A204.1 (cell line): ENCODE measurements at regions not wholly inside any gene's neighbourhood (a gene's known extent, or its start where the extent isn't known, plus 50 kb on each side); places are given as distances from the start of the nearest gene placed in this dataset.

ENCODE experiments used
- FAIRE-seq: peaks from 2 replicates; lab custom pipeline; 2012; peaks lifted over from hg19 to GRCh38; lab: Jason Lieb, UNC

DNA sequence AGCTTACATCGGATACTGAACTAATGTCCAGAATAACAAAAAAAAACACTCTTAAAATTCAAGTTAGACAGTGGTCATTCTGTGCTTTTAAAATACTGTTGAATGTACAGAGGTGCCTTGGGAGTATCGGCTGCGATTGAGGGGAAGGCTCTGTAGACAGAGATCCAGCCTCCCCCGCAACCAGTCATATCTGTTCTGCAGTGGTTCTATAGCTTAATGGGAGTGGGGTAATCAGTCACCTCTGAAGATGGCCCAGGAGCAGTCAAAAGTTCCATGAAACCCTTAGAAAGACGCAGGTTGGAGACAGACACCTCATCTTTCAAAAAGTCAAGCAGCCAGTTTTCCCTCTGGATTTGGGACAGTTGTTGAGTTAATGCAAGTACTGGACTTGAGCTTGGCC, 1486.6 kb upstream of the TMEM132C start:
- FAIRE-seq: no peak

DNA sequence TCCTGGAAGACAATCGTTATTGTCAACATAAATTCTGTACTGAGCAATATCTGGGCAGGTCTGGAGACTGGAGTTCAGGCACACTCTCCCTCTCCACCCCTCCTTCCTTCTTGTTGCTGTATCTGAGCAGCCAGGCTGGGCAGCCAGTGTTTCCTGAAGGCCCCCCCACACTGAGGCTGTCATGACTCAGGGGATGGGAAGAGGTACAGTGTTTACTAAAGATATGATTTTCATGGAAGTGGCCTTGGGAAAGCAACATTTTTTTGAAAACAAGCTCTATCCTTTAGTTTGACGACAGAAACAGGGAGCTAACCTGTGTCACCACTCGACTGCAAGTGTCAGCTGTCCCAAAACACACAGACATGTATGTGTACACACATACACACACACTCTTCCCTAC, 1485.4 kb upstream of the TMEM132C start:
- FAIRE-seq: no peak

DNA sequence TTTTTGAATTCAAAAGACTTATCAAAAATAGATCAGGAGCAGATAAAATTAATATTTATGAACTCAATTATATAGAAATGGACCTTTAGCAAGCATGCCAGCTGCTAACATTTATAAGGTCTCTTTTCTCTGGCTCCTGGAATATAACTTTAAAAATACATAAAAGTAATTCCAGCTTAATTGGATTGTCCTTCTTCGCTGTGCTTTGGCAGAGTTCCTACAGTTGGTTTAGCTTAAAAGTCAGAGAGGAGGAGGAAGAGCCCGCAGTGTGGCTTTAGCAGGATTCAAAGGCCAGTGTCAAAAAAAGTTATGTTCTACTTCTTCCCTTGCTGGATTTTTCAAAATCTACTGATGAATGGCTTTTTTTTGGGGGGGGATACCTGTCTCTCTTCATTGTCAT, 1484.9 kb upstream of the TMEM132C start:
- FAIRE-seq: no peak

DNA sequence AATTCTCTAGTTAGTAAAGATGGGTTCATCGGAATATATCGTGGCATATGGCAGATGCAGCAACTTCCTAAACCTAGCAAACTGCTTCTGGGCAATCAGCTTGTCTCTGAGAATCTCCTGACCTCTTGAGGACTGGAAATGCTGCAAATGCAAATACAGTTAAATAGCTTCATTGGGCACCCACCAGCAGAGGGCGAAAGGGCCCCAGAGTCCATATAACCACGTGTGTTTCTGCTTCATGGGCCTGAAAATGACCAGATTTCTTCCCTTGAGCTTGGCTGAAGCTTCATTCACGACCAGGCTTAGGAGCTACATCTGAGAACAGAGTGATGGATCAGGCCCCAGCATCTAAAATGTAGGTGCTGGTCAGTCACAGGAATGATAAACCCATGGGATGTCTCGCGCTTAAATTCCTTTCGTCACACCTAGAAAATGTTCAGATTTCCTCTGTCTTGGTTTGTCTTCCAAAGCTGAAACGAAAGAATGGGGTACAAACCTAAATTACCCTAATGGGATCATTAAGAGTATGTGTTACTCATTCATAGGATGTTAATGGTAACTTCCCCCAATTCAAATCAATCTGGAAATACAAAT, 1482.5 kb upstream of the TMEM132C start:
- FAIRE-seq: no peak

DNA sequence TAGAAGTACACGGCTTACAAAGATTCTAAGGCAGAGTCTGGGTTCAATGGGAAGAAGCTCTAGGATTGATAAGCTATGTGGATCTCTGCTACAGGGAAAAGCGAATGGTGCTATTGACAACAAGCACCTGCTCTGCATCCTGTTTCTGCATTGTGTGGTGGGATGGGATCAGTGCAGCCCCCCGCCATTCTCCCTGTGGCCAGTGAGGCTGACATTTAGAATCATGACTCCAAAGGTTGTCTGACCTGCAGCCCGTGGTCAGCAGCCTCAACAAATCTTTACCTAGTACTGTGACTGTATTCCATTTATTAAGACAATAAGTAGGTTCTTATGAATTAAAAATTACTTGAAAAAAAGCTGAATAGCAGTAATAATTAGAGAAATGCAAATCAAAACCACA, 1477.0 kb upstream of the TMEM132C start:
- FAIRE-seq: no peak

DNA sequence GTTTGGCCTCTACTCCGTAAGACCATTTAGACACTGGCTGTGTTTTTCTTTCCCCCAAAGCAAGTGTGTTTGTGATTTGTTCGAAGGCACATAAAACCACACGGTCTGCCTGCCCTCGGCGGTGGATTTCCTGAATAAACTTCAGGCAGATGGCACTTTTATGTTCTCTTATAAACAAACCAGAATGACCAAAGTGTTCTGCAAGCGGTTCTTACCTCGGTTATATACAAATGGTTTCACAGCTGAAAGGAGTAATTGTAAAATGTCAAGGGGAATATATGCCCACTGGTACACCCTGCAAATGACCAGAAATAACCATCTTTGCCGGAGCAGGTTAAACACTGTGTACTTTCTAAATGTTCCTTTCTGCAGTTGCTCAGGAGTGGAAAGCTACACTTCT, 1475.8 kb upstream of the TMEM132C start:
- no peak for FAIRE-seq

DNA sequence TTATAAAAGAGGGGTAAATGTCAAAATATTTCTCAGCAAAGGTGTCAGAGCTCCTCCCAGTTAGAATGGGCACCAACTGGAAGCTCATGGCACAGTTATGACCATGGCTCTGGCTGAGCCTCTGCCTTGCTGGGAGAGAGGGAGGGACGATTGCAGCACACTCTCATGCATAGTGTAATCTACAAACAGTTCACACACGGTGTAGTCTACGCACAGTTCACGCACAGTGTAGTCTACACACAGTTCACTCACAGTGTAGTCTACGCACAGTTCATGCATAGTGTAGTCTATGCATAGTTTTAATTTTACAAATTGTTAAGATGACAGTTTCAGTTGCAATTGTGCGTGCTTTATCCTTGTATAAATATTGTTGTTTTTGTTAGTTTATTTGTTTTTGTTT, 1474.6 kb upstream of the TMEM132C start:
- FAIRE-seq: no peak

DNA sequence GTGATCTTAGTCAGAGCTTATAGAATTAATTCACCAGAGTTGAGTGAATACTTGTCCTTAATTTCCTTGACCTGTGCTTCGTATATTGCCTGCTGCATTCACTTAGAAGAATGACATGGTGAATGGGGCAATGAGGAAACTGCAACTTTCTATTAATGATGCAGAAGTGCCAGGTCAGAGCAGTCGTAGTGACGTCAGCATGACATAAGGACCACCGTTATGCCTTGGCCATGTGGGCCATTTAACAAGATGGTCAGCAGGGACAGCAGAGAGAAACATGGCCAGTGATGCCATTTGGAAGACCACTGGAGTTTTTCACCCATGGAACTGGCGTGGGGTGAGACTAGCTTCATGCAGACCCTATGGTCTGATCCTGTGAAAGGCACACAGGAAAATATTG, 1469.4 kb upstream of the TMEM132C start:
- no peak for FAIRE-seq

DNA sequence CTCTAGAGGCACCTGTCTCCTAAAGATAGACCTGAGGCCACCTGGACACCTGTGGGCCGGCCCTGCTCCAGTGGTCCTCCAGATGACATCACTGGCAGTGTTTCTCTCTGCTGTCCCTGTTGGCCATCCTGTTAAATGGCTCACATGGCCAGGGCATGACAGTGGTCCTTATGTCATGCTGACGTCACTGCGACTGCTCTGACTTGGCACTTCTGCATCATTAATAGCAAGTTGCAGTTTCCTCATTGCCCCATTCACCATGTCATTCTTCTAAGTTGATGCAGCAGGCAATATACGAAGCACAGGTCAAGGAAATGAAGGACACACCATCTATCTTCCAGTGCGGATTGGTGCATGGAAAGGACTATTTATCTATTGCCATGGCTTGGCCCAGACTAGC, 1468.5 kb upstream of the TMEM132C start:
- FAIRE-seq: no peak

DNA sequence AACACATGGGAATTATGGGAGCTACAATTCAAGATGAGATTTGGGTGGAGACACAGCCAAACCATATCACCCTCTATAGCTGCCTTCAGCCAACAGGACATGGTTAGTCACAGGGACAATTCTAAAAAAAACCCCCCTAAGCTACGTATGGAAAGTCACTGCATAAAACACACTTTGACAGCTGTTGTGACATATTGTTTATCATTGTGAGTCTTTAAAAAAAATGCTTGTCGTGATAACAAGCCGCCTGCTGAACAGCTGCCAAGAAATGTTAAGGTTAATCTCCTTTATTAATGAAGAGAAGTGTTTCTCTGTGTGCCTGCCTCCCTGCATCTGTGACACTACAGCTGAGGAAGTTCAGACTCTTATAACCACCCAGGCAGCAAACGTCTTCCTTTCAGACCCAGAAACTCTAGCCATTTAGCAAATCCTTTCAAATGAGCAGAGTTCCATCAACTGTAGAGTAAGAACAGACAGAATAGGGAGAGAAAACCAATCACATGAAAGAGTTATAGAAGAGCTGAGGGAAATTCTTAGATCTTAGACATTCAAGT, 1459.6 kb upstream of the TMEM132C start:
- no peak for FAIRE-seq

DNA sequence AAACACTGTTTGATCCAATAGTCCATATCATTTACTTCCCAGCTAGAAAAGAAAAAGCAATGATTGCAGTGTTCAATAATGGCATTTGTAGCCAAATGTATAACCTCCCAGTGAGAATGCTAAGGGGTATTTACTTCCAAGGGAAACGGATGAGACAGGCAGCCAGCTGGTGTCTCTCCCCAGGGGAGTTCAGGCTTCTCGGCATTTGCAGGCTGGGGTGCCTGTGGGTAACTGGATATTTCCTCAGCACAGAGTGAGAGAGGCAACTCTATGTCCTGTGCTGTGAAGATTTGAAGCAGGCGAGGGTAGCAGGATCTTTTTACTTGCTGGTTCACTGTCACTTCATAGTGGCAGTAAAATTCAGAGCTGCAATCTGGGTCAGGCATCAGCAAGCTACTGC, 1455.6 kb upstream of the TMEM132C start:
- FAIRE-seq: no peak

DNA sequence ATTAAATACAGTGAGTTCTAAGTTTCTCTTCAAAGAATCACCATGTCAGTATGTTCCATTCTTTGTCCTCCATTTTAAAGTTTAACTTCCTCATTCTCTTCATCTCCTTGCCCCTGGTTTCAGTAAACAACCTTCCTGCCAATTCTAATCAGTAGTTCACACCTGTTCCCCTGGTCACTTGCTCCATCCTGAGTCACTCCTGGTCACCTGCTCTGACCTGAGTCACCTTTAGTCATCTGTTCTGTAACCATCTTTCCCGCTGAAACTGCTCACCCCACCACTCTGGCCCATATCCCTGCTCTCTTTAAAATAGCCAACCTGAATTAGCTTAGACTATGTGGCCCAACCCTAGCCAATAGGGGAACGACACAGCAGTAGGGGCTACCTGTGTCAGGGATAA, 1447.4 kb upstream of the TMEM132C start:
- no peak for FAIRE-seq

DNA sequence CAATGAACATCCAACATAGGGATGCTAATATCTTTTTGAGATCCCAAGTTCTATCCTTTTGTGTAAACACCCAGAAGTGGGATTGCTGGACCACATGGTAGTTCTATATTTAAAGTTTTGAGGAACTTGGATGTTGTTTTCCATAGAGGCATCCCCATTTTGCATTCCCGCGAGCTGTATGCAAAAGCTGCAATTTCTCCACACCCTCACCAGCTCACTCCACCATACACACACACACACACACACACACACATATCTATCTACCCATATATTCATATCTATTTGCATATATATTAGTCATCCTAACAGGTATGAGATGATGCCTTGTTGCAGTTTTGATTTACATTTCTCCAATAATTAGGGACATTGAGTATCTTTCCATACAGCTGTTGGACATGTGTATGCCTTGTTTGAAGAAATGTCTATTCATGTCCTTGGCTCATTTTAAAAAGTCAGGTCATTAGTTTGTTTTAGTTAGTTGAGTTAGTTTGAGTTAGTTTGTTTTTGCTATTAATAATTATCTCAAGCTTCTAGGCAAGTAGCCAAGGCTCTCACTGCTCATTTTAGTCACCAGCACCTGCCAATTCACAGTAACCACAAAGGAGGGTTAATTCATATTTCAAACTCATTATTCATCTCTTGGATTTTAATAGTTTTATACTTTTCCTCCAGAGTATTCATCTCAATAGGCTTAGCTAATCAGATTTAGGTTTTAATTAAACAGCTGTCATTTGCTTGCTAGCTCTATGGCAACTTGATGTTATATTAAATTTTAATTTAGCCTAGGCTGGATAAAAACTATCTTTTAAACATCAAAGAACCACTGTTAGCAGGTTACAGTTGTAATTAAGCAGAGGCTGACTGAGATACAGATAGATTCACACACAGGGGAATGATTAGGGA, 1435.9 kb upstream of the TMEM132C start:
- FAIRE-seq: no peak

DNA sequence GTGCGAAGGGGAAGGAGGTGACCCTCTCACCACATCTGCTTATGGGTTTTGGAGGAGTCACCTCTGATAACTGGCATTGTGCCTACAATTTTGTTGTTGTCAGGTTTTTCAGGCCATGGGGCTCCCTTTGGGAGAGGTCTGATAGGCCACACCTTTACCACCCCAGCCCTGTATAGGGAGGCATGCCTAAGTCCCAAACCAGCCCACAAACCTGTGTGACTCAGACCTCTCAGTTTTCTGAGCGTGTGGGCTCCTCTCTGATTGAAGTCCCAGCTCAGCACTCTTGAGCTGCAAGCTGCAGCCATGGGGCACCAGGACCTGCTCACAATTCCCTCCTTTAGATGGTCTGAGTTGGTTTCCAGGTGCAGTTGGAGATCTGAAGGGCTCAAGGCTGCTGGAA, 1429.3 kb upstream of the TMEM132C start:
- no peak for FAIRE-seq

DNA sequence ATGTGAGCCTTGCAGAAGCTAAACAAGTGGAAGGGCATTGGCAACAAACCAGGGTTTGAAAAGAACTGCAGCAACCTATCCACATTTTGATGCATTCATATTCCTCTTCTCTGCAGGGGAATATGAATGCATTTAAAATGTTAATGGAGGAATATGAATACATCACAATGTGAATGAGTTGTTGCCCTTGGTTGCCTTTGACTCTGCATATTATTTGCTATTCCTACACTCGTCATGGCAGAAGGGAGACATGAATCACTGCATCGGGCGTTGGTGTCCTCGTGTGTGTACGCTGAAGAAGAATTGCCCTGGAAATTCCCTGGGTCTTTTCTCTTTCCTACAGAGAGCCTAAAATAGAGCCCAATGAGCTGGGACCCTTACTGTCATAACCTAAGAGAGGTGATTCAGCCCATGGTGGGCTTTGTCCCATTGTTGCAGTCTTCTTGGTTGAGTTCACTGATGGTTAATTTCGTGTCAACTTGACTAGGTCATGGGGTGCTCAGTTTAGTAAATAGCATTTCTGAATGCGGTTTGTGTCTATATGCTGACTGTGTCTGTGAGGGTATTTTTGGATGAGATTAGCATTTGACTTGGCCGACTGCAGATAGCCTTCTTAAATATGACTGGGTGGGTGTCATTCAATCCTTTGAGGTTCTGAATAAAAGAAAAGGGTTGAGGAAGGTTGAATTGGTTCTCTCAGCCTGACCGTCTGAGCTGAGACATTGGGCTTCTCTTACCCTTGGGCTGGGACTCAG, 1422.9 kb upstream of the TMEM132C start:
- no peak for FAIRE-seq

DNA sequence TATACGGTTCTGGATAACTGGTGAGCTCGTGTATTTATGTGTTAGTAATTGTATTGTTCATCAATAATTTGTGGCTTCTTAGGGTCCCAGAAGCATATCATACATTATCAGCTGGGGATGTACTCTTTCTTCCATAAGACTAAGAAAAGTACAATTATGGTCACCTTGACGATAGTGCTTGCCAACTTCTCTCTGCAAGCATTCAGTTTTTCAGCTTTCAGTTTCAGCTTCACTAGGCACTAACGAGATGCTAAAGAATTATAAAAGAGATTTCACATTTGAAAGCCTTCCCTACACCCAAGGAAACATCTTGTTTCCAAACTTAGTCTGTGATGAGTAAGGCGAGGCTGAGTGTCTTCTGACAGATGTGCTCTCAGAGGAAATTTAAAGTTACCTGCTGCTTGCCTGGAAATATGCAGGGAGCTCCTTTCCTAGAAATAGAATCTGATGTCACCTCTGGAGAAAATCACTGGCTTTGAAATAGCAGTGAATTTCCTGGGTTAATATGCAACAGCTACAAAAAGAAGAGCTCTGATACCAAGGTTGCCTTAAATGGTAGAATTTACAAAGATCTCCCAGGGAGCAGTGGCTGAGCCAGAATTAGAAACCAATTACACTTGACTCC, 1419.9 kb upstream of the TMEM132C start:
- no peak for FAIRE-seq

DNA sequence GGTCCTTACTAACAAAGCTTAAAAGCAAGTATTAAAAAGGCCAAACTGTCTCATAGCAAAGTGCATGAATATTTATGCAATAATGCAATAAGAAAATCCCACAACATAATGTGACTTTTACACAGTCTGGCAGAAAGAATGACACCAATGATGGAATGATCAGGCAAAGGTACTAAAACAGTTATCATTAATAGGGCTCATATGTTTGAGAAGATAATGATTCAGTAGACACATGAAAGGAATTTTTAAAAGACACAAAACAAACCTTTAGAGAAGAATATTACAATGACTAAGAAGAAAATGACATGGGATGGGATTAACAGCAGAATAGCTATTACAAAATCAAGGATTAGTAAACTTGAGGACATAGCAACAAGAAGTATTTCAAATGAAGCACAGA, 1411.2 kb upstream of the TMEM132C start:
- FAIRE-seq: no peak

DNA sequence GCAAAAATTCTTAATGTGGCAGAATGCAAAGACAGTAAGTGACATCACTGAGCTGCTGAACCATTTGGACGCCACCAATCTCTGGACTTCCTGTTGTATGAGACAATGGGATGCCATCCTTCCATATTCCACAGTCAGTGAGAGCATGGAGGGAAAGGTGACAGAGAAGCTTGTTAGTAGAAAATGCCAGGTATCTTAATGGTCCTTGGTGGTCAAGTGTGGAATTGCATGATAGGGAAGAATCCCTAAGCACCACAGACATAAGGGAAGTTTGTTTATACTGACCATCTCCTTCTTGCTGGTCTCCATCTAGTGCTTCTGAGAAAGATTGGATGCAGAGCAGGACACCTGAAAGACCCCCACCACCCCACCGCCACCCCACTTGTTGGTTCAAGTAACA, 1410.0 kb upstream of the TMEM132C start:
- FAIRE-seq: no peak

DNA sequence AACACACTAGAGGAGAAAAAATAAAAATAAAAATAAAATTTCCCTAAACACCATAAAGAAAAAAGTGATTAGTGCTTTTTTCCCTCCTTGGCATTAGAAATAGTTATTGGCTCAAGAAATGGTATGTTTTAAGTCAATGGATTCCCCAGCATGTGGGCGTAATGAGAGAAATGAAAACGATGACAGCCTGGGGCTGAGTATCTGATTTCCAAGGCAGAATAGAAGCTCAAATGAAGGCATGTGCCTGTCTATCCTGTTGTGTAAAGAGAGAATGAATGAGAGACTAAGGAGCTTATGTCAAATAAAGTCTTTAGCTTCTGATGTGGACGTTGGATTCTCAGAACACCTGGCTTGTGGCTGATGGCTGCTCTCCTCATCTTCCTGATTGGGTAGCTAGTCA, 1408.4 kb upstream of the TMEM132C start:
- FAIRE-seq: no peak

DNA sequence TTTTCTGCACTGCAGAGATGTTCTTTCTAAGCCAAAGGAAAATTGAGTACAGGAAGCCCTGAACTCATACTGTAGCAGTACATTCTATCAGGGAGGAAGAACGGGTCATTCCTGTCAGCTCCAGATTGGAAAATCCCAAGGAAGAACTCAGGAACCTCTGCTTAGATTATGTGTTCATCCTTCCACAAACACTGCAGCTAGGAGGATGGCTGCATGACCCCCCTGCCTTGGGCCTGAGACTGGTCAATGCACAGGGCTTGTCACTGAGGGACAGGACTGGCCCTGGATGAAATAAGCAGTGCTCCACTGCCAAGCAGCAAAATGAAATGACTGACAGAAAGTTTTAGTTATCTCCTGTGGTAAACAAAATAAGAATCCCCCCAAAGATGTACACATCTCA, 1406.8 kb upstream of the TMEM132C start:
- FAIRE-seq: no peak

DNA sequence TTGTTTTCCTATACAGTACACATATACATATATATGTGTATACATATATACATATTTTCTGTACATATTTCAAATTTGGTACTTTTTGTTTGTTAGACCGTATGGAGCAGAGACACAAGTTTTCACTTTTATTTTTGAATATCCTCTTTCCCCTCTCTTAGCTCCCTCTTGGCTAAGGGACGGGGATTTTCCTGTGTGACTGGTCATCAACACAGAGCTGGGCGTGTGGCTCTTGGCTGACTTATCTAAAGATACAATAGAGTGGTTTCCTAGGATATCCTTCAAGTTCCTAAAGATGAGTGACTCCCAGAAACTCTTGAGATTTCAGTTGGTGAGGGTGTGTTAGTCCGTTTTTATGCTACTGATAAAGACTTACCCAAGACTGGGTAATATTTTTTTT, 1404.5 kb upstream of the TMEM132C start:
- FAIRE-seq: no peak

DNA sequence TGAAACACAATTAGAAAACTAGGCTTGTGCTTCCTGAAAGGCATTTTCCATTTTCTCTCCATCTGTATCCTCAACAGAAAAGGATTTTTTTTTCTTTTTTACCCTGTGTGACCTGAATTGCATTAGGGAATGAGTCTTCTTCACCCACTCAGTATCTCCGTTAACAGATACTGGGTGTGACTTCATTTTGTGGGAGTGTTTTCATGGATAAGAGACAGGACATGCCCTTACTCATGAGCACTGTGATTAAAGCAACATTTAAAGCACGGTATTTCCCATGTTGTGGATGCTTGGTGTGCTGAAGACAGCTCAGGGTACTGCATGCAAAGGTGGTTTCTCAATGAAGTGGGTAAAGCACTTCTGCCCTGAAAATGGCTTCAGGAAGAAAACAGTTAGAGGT, 1397.3 kb upstream of the TMEM132C start:
- FAIRE-seq: no peak

DNA sequence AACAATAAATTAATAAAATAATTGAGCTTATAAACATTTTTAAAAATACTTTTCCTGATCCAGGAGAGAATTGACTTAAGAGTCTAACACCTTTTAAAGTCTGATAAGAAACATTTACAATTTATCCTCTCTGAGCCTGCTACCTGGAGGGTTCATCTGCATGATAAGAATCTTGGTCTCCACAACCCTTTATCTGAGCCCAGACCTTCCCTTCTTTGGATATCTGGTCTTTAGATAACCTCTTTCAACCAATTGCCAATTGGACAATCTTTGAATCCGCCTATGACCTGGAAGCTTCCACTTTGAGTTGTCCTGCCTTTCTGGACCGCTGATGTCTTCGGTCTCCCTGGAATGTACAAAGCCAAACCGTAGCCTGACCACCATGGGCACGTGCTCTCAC, 1393.3 kb upstream of the TMEM132C start:
- FAIRE-seq: no peak
